ENCODE measurements at regions not wholly inside any gene's neighbourhood (a gene's known extent, or its start where the extent isn't known, plus 50 kb on each side); places are given as distances from the start of the nearest gene placed in this dataset.

- Histone ChIP-seq H4K91ac (replicated peaks; ENCODE audit: insufficient read length, low read length) (no peak overlapping the region), H3K9me3 (ENCODE audit: insufficient read depth in 2 of 2, low read depth in 1 of 2, low read length in 1 of 2) (no peaks in the 10 kb centered on the region), H2BK12ac (ENCODE audit: low read depth, low read length) (no peak overlapping the region), H3K56ac (replicated peaks; ENCODE audit: insufficient read length, low read depth, low read length) (no peak overlapping the region), H3K79me1 (ENCODE audit: low read depth, low read length) (no peaks in the 10 kb centered on the region), H3K4me1 (replicated peaks in 1 of 4; ENCODE audit: control insufficient read depth in 3 of 4, insufficient read depth in 4 of 4, low read length in 3 of 4) (peaks cover 0 to 3% (median 0%) of the 10 kb centered on the region in 4 experiments; a peak in 1 of 7 replicates), H2AFZ (ENCODE audit: low read length) (no peak overlapping the region), H3K9ac (replicated peaks in 1 of 4; ENCODE audit: extremely low read depth in 1 of 4, low read depth in 3 of 4, low read length in 3 of 4) (no peak overlapping the region), H3K79me2 (ENCODE audit: control insufficient read depth in 1 of 2, insufficient read depth in 2 of 2, low read length in 2 of 2) (no peaks in the 10 kb centered on the region), H3K23ac (ENCODE audit: insufficient read length) (no peak overlapping the region), H3K36me3 (ENCODE audit: control insufficient read depth in 2 of 4, insufficient read depth in 4 of 4, low read length in 3 of 4) (no peaks in the 10 kb centered on the region), H4K20me1 (replicated peaks in 1 of 2; ENCODE audit: control insufficient read depth in 1 of 2, insufficient read depth in 2 of 2, low read length in 2 of 2) (no peaks in the 10 kb centered on the region), H3K14ac (ENCODE audit: insufficient read length) (no peak overlapping the region), H3K27ac (ENCODE audit: low read depth, low read length) (no peak overlapping the region), H2AK5ac (ENCODE audit: low read depth, low read length) (no peak overlapping the region), H3K27me3 (replicated peaks in 1 of 4; ENCODE audit: control insufficient read depth in 3 of 4, extremely low read depth in 1 of 4, insufficient read depth in 3 of 4, low read length in 3 of 4) (0 out of 7 replicates have a peak, but pooled peaks cover 0 to under 1% (median 0%) of the 10 kb centered on the region in 4 experiments), H3K18ac (ENCODE audit: extremely low read depth, low read length) (no peak overlapping the region), H4K5ac (ENCODE audit: insufficient read length, low read depth, low read length) (no peak overlapping the region), H3K4me3 (ENCODE audit: extremely low read depth in 1 of 4, insufficient read depth in 2 of 4, low read depth in 3 of 4, low read length in 4 of 4) (no peak overlapping the region), H2BK120ac (replicated peaks; ENCODE audit: low read depth, low read length) (no peak overlapping the region), H4K8ac (ENCODE audit: extremely low read depth, insufficient read depth, low read length) (no peak overlapping the region), H3K4ac (replicated peaks; ENCODE audit: insufficient read length, low read depth, low read length) (no peak overlapping the region), H3K23me2 (ENCODE audit: low read depth, low read length) (no peaks in the 10 kb centered on the region), H2BK20ac (ENCODE audit: low read length) (no peak overlapping the region), H2BK5ac (ENCODE audit: low read depth, low read length) (no peak overlapping the region), H3K4me2 (ENCODE audit: insufficient read depth in 1 of 2, low read depth in 2 of 2, low read length in 2 of 2) (no peak overlapping the region), H2BK15ac (ENCODE audit: low read length) (0 out of 2 replicates have a peak overlapping the region, but pooled peaks have one; percentile 36)
- POLR2A ChIA-PET (ENCODE audit: partially characterized antibody), result no interaction called here
- WGBS, 2 experiments (ENCODE audit: extremely low coverage in 1 of 2, insufficient coverage in 1 of 2, insufficient read length in 1 of 2, insufficient replicate concordance in 2 of 2, low coverage in 1 of 2, low lambda C conversion rate in 2 of 2, missing lambda C conversion rate in 1 of 2), result 90% methylated on average over 9 of the region's 9 CpGs; no CpG with 5 or more reads in 1 of the 2 experiments
- FAIRE-seq (no peak), DNase-seq (ENCODE audit: low read depth in 1 of 2, low spot score in 2 of 2) (no peak)
- TF ChIP-seq BRCA1 (IDR thresholded peaks at IDR 0.05; ENCODE audit: low read depth, low read length) (no peak), TAF7 (optimal IDR thresholded peaks at IDR 0.05; ENCODE audit: borderline replicate concordance, low read depth, low read length) (peak; percentile 49)
- CTCF ChIA-PET (ENCODE audit: partially characterized antibody), result interaction anchor here (0.8 to 1.9 kb wide), 2 partner anchors 11 to 16 kb away, joined by 3 read pairs; no protein-coding TSS in a partner anchor
Observed at GRCh38 chr19:31597616-31598015, 248.4 kb upstream of the TSHZ3 start.
